ENCODE measurements at regions not wholly inside any gene's neighbourhood (a gene's known extent, or its start where the extent isn't known, plus 50 kb on each side); places are given as distances from the start of the nearest gene placed in this dataset.

DNA sequence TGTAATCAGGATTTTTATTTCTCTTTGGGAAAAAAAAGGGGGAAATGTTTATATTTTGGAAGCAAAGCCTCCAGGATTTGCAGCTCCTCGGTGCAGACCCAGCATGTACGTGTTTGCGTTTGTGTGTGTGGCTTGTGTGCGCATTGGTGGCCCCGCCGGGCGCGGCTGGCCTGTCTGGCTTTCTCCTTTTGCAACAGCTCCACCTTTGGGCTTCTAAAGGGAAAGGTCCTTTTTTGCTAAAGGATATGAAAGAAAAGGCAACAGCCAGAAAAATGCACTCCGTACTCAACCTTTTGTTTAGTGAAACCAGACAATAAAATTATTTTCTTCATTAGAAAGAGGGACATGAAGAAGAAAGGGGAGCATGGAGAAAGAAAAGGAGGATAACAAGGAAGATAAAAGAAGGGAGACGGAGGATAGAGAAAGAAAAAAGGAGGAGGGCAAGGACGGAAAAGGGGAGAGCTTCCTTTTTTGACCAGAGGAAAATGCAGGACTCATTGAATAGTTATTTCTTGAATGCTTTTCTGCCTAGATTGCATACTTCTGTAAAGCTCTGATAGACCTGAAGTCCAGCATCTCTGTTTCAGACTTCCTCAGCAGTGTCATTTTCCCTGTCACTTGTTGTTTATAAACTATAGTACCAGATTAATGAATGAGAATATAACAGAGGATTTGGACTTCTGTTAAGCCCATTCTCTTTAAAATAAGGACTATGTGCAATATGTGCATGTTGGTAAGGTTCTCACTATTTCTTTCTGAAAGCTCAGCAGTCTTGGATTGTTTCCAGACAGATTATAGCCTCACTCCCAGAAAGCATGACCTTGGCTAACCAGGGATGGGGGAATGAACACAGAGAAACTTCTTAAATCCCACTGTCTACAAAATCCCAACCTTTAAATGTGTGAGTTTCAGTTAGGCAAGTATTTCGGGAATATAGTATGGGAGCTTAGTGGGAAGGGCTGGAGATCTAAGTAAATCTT lies 563.1 kb upstream of the PIK3C3 start:
- H3K4me1 ChIP-seq, result peaks cover 0 to 13% (median 0%) of the 10 kb centered on the region in 4 donors
- H3K9me3 ChIP-seq, result no peaks in the 10 kb centered on the region
- peak overlapping the region in 1 of 4 donors; percentile 19 for H3K4me3 ChIP-seq
- H3K27ac ChIP-seq, result no peak overlapping the region
- TF ChIP-seq, protein P1, sequence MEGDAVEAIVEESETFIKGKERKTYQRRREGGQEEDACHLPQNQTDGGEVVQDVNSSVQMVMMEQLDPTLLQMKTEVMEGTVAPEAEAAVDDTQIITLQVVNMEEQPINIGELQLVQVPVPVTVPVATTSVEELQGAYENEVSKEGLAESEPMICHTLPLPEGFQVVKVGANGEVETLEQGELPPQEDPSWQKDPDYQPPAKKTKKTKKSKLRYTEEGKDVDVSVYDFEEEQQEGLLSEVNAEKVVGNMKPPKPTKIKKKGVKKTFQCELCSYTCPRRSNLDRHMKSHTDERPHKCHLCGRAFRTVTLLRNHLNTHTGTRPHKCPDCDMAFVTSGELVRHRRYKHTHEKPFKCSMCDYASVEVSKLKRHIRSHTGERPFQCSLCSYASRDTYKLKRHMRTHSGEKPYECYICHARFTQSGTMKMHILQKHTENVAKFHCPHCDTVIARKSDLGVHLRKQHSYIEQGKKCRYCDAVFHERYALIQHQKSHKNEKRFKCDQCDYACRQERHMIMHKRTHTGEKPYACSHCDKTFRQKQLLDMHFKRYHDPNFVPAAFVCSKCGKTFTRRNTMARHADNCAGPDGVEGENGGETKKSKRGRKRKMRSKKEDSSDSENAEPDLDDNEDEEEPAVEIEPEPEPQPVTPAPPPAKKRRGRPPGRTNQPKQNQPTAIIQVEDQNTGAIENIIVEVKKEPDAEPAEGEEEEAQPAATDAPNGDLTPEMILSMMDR (IDR thresholded peaks at IDR 0.05), result peak in 2 of 5 experiments; percentile 29 to 35
- no peak for TF ChIP-seq POLR2A (IDR thresholded peaks at IDR 0.05)
- DNase-seq (ENCODE audit: low spot score in 2 of 2), result no peak
- H3K27me3 ChIP-seq, result no peaks in the 10 kb centered on the region
- 7% methylated on average over 12 of the region's 12 CpGs for WGBS, 2 donors
- no peaks in the 10 kb centered on the region for H3K36me3 ChIP-seq

DNA sequence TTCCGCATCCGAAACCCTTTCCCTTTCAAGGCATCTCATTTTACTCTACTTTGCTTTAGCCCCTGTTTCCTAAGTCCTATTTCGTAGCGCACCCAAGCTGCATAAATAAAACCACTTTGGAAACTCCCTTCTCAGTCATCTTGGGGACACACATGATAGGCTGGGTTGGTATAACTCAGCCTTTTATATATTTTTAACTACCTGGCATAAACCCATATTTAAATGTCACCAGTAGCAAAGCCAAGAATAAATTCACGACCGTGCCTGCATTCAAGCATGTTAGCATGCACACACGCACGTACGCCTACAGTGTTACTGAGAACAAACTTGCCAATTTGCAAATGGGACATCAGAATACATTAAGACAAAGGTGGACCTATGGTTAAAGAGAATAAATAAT lies 564.7 kb upstream of the PIK3C3 start:
- H3K9me3 ChIP-seq, result no peaks in the 10 kb centered on the region
- H3K27me3 ChIP-seq, result no peaks in the 10 kb centered on the region
- DNase-seq (ENCODE audit: low spot score in 2 of 2), result no peak
- peaks cover 0 to 13% (median 0%) of the 10 kb centered on the region in 4 donors for H3K4me1 ChIP-seq
- H3K4me3 ChIP-seq, result no peak overlapping the region
- no peaks in the 10 kb centered on the region for H3K36me3 ChIP-seq
- H3K27ac ChIP-seq, result no peak overlapping the region
- 67 to 70% methylated on average over 9 of the region's 9 CpGs for WGBS, 2 donors
- TF ChIP-seq EP300 (IDR thresholded peaks at IDR 0.05) (no peak), POLR2A (IDR thresholded peaks at IDR 0.05) (no peak)
- TF ChIP-seq, protein P1 (IDR thresholded peaks at IDR 0.05), result no peak

DNA sequence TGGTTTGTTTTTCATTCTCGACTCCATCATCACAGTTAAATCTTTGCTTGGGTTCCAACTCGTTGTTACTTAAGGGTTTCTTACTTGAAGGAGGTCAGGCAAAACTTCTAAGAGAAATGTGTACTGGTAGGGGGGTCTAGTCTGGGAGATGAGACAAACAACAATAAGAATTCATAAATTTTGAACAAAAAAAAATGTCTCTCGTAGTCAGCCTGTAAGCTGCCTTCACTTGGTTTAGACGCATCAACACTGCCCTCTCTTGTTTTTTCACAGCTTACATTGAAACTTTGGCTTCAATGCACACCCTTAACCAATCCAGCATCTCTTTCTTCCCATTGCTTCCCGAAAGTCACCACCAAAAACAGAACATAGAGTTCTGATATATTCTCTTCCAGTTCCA lies 576.4 kb upstream of the PIK3C3 start:
- Histone ChIP-seq H3K27me3 (no peaks in the 10 kb centered on the region), H3K36me3 (no peaks in the 10 kb centered on the region), H3K4me1 (no peaks in the 10 kb centered on the region), H3K9me3 (no peaks in the 10 kb centered on the region), H3K27ac (no peak overlapping the region), H3K4me3 (no peak overlapping the region)
- no peak for DNase-seq (ENCODE audit: low spot score in 2 of 2)
- TF ChIP-seq EP300 (IDR thresholded peaks at IDR 0.05), result no peak
- TF ChIP-seq, protein P1 (IDR thresholded peaks at IDR 0.05), result no peak
- TF ChIP-seq POLR2A (IDR thresholded peaks at IDR 0.05), result no peak
- 16 to 17% methylated on average over 5 of the region's 5 CpGs for WGBS, 2 donors

DNA sequence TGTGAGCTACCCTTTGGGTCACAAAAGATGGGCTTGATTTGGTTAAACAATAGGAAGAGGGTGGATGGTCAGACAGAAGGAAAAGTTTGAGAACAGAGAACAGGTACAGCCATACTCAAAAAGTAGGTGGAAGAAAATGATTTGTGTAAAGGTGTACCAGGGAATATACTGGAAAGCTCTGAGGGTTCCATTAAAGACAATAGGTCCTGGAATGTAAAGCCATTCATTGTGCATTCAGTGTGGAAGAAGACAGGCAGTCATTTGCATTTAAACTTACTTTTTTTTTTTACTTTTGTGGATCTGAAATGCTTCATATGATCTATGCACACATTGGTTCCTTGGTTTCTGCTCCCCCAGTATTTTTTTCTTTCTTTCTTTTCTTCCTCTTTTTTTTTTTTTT lies 581.4 kb upstream of the PIK3C3 start:
- Histone ChIP-seq H3K4me1 (no peaks in the 10 kb centered on the region), H3K27ac (no peak overlapping the region), H3K36me3 (no peaks in the 10 kb centered on the region), H3K9me3 (no peaks in the 10 kb centered on the region), H3K27me3 (no peaks in the 10 kb centered on the region), H3K4me3 (no peak overlapping the region)
- DNase-seq (ENCODE audit: low spot score in 2 of 2), result no peak
- no peak for TF ChIP-seq POLR2A (IDR thresholded peaks at IDR 0.05)
- TF ChIP-seq EP300 (IDR thresholded peaks at IDR 0.05), result no peak
- TF ChIP-seq, protein P1 (IDR thresholded peaks at IDR 0.05), result no peak

DNA sequence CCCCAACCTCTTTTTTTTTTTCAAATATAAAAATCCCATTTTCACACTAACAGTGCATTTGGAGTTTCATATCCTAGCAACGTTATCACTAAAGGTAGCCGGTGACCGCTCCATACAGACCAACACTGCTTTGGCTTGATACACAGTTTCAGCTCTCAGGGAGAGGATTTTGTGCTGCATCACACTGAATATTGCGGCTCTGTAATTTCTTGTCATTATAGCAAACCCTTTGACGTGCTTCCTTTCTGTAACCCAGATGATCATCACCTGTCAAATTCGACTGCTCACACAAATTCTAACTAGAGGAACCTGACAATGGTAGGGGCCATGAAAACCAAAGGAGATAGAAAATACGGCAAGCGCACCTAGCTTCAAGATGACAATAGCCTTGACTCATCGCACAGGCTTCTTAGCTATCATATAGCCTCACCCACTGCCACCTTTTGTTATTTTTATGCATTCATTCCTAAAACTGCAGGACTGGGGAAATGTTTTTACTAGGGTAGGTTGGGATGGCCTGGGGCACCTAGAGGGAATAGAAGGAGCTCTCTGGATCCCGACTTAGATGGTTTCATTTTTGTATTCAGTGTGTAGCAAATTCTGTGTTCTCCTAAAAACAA lies 582.9 kb upstream of the PIK3C3 start:
- Histone ChIP-seq H3K27ac (no peak overlapping the region), H3K27me3 (no peaks in the 10 kb centered on the region), H3K36me3 (no peaks in the 10 kb centered on the region), H3K4me3 (no peak overlapping the region), H3K4me1 (no peaks in the 10 kb centered on the region), H3K9me3 (no peaks in the 10 kb centered on the region)
- TF ChIP-seq, protein P1 (IDR thresholded peaks at IDR 0.05), result no peak
- TF ChIP-seq EP300 (IDR thresholded peaks at IDR 0.05) (no peak), POLR2A (IDR thresholded peaks at IDR 0.05) (no peak)
- DNase-seq (ENCODE audit: low spot score in 2 of 2), result no peak
- WGBS, 2 donors, result 88 to 90% methylated on average over 10 of the region's 10 CpGs
